Keratinocyte (primary cell): ENCODE measurements at regions not wholly inside any gene's neighbourhood (a gene's known extent, or its start where the extent isn't known, plus 50 kb on each side); places are given as distances from the start of the nearest gene placed in this dataset.

Source experiments
- DNase-seq: peaks from one replicate; pipeline ENCODE4 v3.0.0-alpha.2; 2011; ENCODE audit warnings: low read depth, missing footprints, low spot score
- FAIRE-seq: peaks from 2 replicates; lab custom pipeline; 2011; peaks lifted over from hg19 to GRCh38; lab: Jason Lieb, UNC
- H2AFZ ChIP-seq: 2 replicates; pipeline ENCODE4 v1.6.0; 2012; ENCODE audit warnings: low read length, control low read depth, inconsistent platforms; ENCODE audit not compliant: control insufficient read depth
- H3K27ac ChIP-seq: 2 replicates; pipeline ENCODE4 v1.5.1; 2011; ENCODE audit warnings: low read length; ENCODE audit not compliant: control insufficient read depth, insufficient read depth
- H3K27me3 ChIP-seq: 3 replicates; pipeline ENCODE4 v1.6.0; 2011; ENCODE audit warnings: low read length; ENCODE audit not compliant: control insufficient read depth, insufficient read depth; ENCODE audit errors: extremely low read depth
- H3K36me3 ChIP-seq, 2 experiments: 2 replicates in 1 of 2; 3 replicates in 1 of 2; pipeline ENCODE4 v1.5.1; 2011; ENCODE audit warnings: low read length in 2 of 2, mild to moderate bottlenecking in 1 of 2; ENCODE audit not compliant: control insufficient read depth in 2 of 2, insufficient read depth in 2 of 2; ENCODE audit errors: extremely low read depth in 1 of 2
- H3K4me1 ChIP-seq: 3 replicates; pipeline ENCODE4 v1.5.1; 2011; ENCODE audit warnings: low read length; ENCODE audit not compliant: control insufficient read depth, insufficient read depth; ENCODE audit errors: extremely low read depth
- H3K4me2 ChIP-seq: 3 replicates; pipeline ENCODE4 v1.6.0; 2011; ENCODE audit warnings: low read depth, low read length; ENCODE audit not compliant: control insufficient read depth, insufficient read depth; ENCODE audit errors: extremely low read depth
- H3K4me3 ChIP-seq, 3 experiments: fragments of 200-600 bp in 1 of 3; sonication (generic) in 1 of 3; 2 replicates in 2 of 3; 3 replicates in 1 of 3; pipeline ENCODE4 v1.5.1; 2011 to 2016; ENCODE audit warnings: low read length in 3 of 3, mild to moderate bottlenecking in 3 of 3, control low read depth in 2 of 3, inconsistent platforms in 1 of 3, low read depth in 1 of 3, mixed read lengths in 1 of 3, mixed run types in 1 of 3, moderate library complexity in 1 of 3; ENCODE audit not compliant: control insufficient read depth in 2 of 3, insufficient read depth in 2 of 3; ENCODE audit errors: extremely low read depth in 1 of 3
- H3K79me2 ChIP-seq: 2 replicates; pipeline ENCODE4 v1.6.0; 2012; ENCODE audit warnings: low read length; ENCODE audit not compliant: control insufficient read depth, insufficient read depth
- H3K9ac ChIP-seq: 3 replicates; pipeline ENCODE4 v1.6.0; 2011; ENCODE audit warnings: low read length; ENCODE audit not compliant: control insufficient read depth, insufficient read depth; ENCODE audit errors: extremely low read depth
- H3K9me1 ChIP-seq: 3 replicates; pipeline ENCODE4 v1.6.0; 2011; ENCODE audit warnings: low read length; ENCODE audit not compliant: control insufficient read depth, insufficient read depth; ENCODE audit errors: extremely low read depth
- H3K9me3 ChIP-seq: 2 replicates; pipeline ENCODE4 v1.5.1; 2012; ENCODE audit warnings: low read depth, low read length; ENCODE audit not compliant: control insufficient read depth
- H4K20me1 ChIP-seq: 3 replicates; pipeline ENCODE4 v1.6.0; 2011; ENCODE audit warnings: low read length; ENCODE audit not compliant: control insufficient read depth, insufficient read depth; ENCODE audit errors: extremely low read depth
- EZH2 ChIP-seq: IDR thresholded peaks from one replicate; pipeline ENCODE4 v1.6.1; 2012; ENCODE audit warnings: inconsistent platforms, mild to moderate bottlenecking, low read length, moderate library complexity
- dilution Hi-C: fragments of 300-500 bp; cut with MboI; formaldehyde crosslinking; loops from one replicate; pipeline ENCODE4 v1.7.0; 2020; ENCODE audit warnings: low sequenced_read_pairs; ENCODE audit not compliant: extremely low pct_ligation_motif_present
- TF ChIP-seq, protein P1 (sequence below), 3 experiments: IDR thresholded peaks in 1 of 3; conservative IDR thresholded peaks in 1 of 3; optimal IDR thresholded peaks in 1 of 3; 2 replicates in 2 of 3; 3 replicates in 1 of 3; pipeline versions ENCODE3 to v1.5.1; 2011; ENCODE audit warnings: low read length in 3 of 3, mild to moderate bottlenecking in 3 of 3, moderate library complexity in 2 of 3, control low read depth in 1 of 3, inconsistent platforms in 1 of 3; ENCODE audit not compliant: insufficient read depth in 2 of 3; ENCODE audit errors: extremely low read depth in 1 of 3

DNA sequence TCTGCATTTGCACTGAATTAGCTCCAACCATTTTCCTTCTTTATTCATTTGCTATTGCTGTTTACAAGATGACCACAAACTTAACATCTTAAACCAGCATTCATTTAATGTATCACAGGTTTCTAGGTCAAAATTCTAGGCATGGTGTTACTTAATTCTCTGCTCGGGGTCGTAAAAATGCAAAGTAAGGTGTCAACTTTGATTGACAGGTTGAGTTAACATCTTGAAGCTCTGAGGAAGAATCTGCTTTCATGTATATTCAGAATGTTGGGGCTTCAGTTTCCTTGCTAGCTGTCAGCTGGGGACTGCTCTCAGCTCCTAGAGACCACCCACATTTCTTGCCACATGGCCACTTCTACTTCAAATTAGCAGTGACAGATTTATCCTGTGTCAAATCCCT, 348.7 kb upstream of the GRIN3A start:
- H3K36me3 ChIP-seq, result no peaks in the 10 kb centered on the region

DNA sequence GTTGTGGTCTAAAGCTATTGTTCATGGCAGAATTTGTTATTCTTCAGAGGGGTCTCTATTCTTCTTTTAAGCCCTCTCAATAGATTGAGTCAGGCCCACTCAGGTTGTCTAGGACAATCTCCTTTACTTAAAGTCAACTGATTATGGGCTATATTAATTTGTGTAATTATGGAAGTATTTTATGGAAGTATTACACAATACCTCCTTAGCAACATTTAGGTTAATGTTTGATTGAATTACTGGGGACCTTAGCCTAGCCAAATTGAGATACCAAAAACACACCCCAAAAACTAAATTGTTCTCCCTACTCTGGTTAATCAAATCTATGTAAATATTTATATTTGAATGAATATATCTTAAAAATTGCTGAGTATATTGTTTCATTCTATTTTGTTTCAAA, 347.1 kb upstream of the GRIN3A start:
- dilution Hi-C loops, result no loop called here
- H3K79me2 ChIP-seq, result no peaks in the 10 kb centered on the region
- H3K36me3 ChIP-seq, result no peaks in the 10 kb centered on the region
- no peak for DNase-seq
- H4K20me1 ChIP-seq, result no peaks in the 10 kb centered on the region
- no peaks in the 10 kb centered on the region for H3K4me1 ChIP-seq
- H3K4me2 ChIP-seq, result no peak overlapping the region
- no peaks in the 10 kb centered on the region for H3K27me3 ChIP-seq
- H3K4me3 ChIP-seq, result no peak overlapping the region
- TF ChIP-seq, protein P1, sequence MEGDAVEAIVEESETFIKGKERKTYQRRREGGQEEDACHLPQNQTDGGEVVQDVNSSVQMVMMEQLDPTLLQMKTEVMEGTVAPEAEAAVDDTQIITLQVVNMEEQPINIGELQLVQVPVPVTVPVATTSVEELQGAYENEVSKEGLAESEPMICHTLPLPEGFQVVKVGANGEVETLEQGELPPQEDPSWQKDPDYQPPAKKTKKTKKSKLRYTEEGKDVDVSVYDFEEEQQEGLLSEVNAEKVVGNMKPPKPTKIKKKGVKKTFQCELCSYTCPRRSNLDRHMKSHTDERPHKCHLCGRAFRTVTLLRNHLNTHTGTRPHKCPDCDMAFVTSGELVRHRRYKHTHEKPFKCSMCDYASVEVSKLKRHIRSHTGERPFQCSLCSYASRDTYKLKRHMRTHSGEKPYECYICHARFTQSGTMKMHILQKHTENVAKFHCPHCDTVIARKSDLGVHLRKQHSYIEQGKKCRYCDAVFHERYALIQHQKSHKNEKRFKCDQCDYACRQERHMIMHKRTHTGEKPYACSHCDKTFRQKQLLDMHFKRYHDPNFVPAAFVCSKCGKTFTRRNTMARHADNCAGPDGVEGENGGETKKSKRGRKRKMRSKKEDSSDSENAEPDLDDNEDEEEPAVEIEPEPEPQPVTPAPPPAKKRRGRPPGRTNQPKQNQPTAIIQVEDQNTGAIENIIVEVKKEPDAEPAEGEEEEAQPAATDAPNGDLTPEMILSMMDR (optimal IDR thresholded peaks at IDR 0.05 in 1 of 3, IDR thresholded peaks at IDR 0.05 in 1 of 3, conservative IDR thresholded peaks at IDR 0.05 in 1 of 3; ENCODE audit: extremely low read depth in 1 of 3, insufficient read depth in 2 of 3, low read length in 3 of 3), result no peak
- TF ChIP-seq EZH2, result no peak
- no peaks in the 10 kb centered on the region for H3K9me1 ChIP-seq
- H3K27ac ChIP-seq, result no peak overlapping the region
- no peak for FAIRE-seq
- no peak overlapping the region for H3K9ac ChIP-seq
- no peak overlapping the region for H2AFZ ChIP-seq
- no peaks in the 10 kb centered on the region for H3K9me3 ChIP-seq

More for the DNA sequence above, 348.7 kb upstream of the GRIN3A start:
- H3K27me3 ChIP-seq, result no peaks in the 10 kb centered on the region
- no peaks in the 10 kb centered on the region for H3K9me1 ChIP-seq
- H3K9me3 ChIP-seq, result no peaks in the 10 kb centered on the region
- H3K4me3 ChIP-seq, result no peak overlapping the region
- H3K4me1 ChIP-seq, result no peaks in the 10 kb centered on the region
- FAIRE-seq (no peak), DNase-seq (no peak)
- no peaks in the 10 kb centered on the region for H4K20me1 ChIP-seq
- no peaks in the 10 kb centered on the region for H3K79me2 ChIP-seq
- no peak overlapping the region for H3K9ac ChIP-seq
- no peak overlapping the region for H2AFZ ChIP-seq
- H3K27ac ChIP-seq, result no peak overlapping the region
- TF ChIP-seq, protein P1 (optimal IDR thresholded peaks at IDR 0.05 in 1 of 3, IDR thresholded peaks at IDR 0.05 in 1 of 3, conservative IDR thresholded peaks at IDR 0.05 in 1 of 3; ENCODE audit: extremely low read depth in 1 of 3, insufficient read depth in 2 of 3, low read length in 3 of 3), result no peak
- no peak for TF ChIP-seq EZH2
- no peak overlapping the region for H3K4me2 ChIP-seq
- dilution Hi-C loops, result no loop called here
